ENCODE measurements at regions not wholly inside any gene's neighbourhood (a gene's known extent, or its start where the extent isn't known, plus 50 kb on each side); places are given as distances from the start of the nearest gene placed in this dataset.

DNA sequence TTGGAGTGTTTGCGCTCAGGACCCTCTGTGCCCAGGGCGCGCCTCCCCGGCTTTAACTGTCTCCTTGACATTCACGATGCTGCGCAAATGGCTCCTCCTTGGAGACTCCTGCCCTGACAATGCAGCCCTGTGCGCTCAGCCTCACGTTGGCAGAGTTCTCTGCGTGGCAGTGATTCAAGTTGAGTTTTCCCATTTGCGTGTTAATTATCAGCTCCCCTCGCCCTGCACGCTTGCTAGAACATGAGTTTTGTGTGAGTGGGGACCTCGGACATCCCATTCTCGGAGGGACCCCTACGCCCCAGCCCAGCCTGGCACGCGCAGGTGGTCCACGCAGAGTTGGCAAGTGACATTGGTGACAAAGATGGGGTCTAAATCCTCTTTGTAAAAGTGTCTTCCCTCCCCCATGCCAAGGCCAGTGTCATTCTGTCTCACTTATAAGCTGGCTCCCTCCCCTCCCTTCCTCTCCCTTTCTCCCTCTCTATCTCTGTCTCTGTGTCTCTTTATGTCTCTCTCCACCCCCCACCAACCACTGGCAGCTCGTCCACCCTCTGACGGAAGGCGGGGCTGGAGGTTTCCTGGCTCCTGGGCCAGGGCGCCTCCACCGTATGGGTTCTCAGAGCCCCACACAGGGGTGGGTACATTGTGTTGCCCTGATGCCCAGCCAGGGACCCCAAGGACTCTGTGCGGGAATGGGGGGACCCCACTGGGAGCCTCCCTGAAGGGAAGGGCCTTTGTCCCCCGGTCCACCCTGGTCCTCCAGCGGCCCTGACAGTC, 169.3 kb downstream of the OLFM1 start:
- Histone ChIP-seq H4K20me1 (replicated peaks; ENCODE audit: control insufficient read depth, insufficient read depth, low read length) (peaks cover 9% of the 10 kb centered on the region), H3K79me2 (ENCODE audit: control insufficient read depth, insufficient read depth, low read length) (no peaks in the 10 kb centered on the region), H3K4me2 (ENCODE audit: insufficient read depth, low read length) (no peak overlapping the region), H3K9me3 (replicated peaks; ENCODE audit: control insufficient read depth, insufficient read depth, low read depth, low read length) (no peaks in the 10 kb centered on the region), H3K9ac (ENCODE audit: insufficient read depth in 1 of 2, low read depth in 2 of 2, low read length in 2 of 2) (no peak overlapping the region), H2AFZ (ENCODE audit: low read depth, low read length) (no peak overlapping the region), H3K27ac (ENCODE audit: extremely low read depth, low read depth, low read length) (no peak overlapping the region), H3K4me3 (no peak overlapping the region), H3K4me1 (replicated peaks in 1 of 2; ENCODE audit: control insufficient read depth in 2 of 2, insufficient read depth in 2 of 2, low read length in 2 of 2) (no peaks in the 10 kb centered on the region), H3K27me3 (ENCODE audit: control insufficient read depth in 2 of 2, insufficient read depth in 2 of 2, low read length in 2 of 2) (peaks cover 4 to 72% of the 10 kb centered on the region in 2 experiments; a peak in 4 of 5 replicates), H3K36me3 (ENCODE audit: control insufficient read depth, insufficient read depth, low read length) (no peaks in the 10 kb centered on the region), H3K9me1 (ENCODE audit: control insufficient read depth, insufficient read depth, low read length) (no peaks in the 10 kb centered on the region)
- in situ Hi-C loops (cut with MboI) (no loop called here), intact Hi-C loops (cut with micrococcal nuclease) (no loop called here)
- POLR2A ChIA-PET = interaction anchor here (1.2 kb wide), 1 partner anchor 12 kb away, joined by 3 read pairs; no protein-coding TSS in a partner anchor
- ATAC-seq (no peak), FAIRE-seq (no peak), DNase-seq (ENCODE audit: extremely low read depth in 1 of 4, low spot score in 3 of 4) (no peak)
- CTCF ChIA-PET (ENCODE audit: low intra/inter-chr PET ratio) = interaction anchor here (0.6 kb wide), 1 partner anchor 777 kb away, joined by 5 read pairs; no protein-coding TSS in a partner anchor
- BruUV-seq (replicated peaks) = no TSS peak
- 4% methylated on average over 23 of the region's 26 CpGs for WGBS (ENCODE audit: insufficient coverage, low coverage, missing lambda C conversion rate)
- TF ChIP-seq FOXA1 (IDR thresholded peaks at IDR 0.05; ENCODE audit: borderline replicate concordance) (no peak), ZNF830 (CRISPR knock-in tag; IDR thresholded peaks at IDR 0.05) (no peak), CXXC5 (CRISPR knock-in tag; IDR thresholded peaks at IDR 0.05) (no peak), HOXB6 (CRISPR knock-in tag; IDR thresholded peaks at IDR 0.05; ENCODE audit: borderline replicate concordance) (no peak), ZNF551 (CRISPR knock-in tag; IDR thresholded peaks at IDR 0.05) (no peak), ZNF347 (CRISPR knock-in tag; IDR thresholded peaks at IDR 0.05; ENCODE audit: low read depth) (no peak), FOXJ2 (tag; IDR thresholded peaks at IDR 0.05) (no peak), MTF1 (CRISPR knock-in tag; IDR thresholded peaks at IDR 0.05; ENCODE audit: borderline replicate concordance) (no peak), HLTF (IDR thresholded peaks at IDR 0.05) (no peak), SIN3A (IDR thresholded peaks at IDR 0.05; ENCODE audit: borderline replicate concordance in 2 of 2, control insufficient read depth in 1 of 2, low read depth in 2 of 2, low read length in 2 of 2) (no peak), TCF7 (IDR thresholded peaks at IDR 0.05; ENCODE audit: borderline replicate concordance) (no peak), PHF21A (IDR thresholded peaks at IDR 0.05; ENCODE audit: borderline replicate concordance, low read depth) (no peak), ZNF384 (IDR thresholded peaks at IDR 0.05; ENCODE audit: low read depth, low read length) (no peak), SIN3B (IDR thresholded peaks at IDR 0.05; ENCODE audit: low read depth) (no peak)
- TF ChIP-seq, protein P1, sequence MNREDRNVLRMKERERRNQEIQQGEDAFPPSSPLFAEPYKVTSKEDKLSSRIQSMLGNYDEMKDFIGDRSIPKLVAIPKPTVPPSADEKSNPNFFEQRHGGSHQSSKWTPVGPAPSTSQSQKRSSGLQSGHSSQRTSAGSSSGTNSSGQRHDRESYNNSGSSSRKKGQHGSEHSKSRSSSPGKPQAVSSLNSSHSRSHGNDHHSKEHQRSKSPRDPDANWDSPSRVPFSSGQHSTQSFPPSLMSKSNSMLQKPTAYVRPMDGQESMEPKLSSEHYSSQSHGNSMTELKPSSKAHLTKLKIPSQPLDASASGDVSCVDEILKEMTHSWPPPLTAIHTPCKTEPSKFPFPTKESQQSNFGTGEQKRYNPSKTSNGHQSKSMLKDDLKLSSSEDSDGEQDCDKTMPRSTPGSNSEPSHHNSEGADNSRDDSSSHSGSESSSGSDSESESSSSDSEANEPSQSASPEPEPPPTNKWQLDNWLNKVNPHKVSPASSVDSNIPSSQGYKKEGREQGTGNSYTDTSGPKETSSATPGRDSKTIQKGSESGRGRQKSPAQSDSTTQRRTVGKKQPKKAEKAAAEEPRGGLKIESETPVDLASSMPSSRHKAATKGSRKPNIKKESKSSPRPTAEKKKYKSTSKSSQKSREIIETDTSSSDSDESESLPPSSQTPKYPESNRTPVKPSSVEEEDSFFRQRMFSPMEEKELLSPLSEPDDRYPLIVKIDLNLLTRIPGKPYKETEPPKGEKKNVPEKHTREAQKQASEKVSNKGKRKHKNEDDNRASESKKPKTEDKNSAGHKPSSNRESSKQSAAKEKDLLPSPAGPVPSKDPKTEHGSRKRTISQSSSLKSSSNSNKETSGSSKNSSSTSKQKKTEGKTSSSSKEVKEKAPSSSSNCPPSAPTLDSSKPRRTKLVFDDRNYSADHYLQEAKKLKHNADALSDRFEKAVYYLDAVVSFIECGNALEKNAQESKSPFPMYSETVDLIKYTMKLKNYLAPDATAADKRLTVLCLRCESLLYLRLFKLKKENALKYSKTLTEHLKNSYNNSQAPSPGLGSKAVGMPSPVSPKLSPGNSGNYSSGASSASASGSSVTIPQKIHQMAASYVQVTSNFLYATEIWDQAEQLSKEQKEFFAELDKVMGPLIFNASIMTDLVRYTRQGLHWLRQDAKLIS (CRISPR knock-in tag; IDR thresholded peaks at IDR 0.05) = no peak
- TF ChIP-seq, protein P2, sequence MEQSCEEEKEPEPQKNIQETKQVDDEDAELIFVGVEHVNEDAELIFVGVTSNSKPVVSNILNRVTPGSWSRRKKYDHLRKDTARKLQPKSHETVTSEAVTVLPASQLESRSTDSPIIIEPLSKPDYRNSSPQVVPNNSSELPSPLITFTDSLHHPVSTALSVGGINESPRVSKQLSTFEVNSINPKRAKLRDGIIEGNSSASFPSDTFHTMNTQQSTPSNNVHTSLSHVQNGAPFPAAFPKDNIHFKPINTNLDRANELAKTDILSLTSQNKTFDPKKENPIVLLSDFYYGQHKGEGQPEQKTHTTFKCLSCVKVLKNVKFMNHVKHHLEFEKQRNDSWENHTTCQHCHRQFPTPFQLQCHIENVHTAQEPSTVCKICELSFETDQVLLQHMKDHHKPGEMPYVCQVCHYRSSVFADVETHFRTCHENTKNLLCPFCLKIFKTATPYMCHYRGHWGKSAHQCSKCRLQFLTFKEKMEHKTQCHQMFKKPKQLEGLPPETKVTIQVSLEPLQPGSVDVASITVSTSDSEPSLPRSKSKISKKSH (CRISPR knock-in tag; IDR thresholded peaks at IDR 0.05) = no peak
- TF ChIP-seq, protein P3, sequence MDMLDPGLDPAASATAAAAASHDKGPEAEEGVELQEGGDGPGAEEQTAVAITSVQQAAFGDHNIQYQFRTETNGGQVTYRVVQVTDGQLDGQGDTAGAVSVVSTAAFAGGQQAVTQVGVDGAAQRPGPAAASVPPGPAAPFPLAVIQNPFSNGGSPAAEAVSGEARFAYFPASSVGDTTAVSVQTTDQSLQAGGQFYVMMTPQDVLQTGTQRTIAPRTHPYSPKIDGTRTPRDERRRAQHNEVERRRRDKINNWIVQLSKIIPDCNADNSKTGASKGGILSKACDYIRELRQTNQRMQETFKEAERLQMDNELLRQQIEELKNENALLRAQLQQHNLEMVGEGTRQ (CRISPR knock-in tag; IDR thresholded peaks at IDR 0.05) = no peak

Measured in K562 (cell line).